Testis (tissue), 2 donors: ENCODE measurements at regions not wholly inside any gene's neighbourhood (a gene's known extent, or its start where the extent isn't known, plus 50 kb on each side); places are given as distances from the start of the nearest gene placed in this dataset.

Source experiments
- CTCF ChIP-seq, 3 experiments: fragments of 450-650 bp in 2 of 3; fragments of 200-600 bp in 1 of 3; sonication (generic) in 1 of 3; IDR thresholded peaks; one replicate each; pipeline ENCODE4 v1.5.1; 2016 to 2019; ENCODE audit warnings: antibody characterized with exemption in 3 of 3, mild to moderate bottlenecking in 2 of 3, moderate library complexity in 1 of 3
- POLR2A ChIP-seq: fragments of 450-650 bp; IDR thresholded peaks from one replicate; pipeline ENCODE4 v1.6.1; 2017; ENCODE audit warnings: antibody characterized with exemption, mild to moderate bottlenecking, moderate library complexity

DNA sequence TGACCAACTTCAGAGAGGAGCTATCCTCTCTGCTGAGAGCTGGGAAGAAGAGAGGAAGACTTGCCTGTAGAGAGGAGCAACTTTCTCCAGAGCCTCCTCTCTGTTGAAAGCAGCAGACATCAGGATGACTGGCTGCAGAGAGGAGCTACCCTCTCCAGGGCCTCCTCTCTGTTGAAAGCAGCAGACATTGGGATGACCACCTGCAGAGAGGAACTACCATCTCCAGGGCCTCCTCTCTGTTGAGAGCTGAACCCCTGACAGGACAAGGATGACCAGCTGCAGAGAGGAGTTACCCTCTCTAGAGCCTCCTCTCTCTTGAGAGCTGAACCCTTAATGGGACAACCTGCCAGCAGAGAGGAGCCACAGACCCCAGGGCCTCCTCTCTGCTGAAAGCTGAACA, 83.0 kb upstream of the GJB5 start:
- TF ChIP-seq CTCF (IDR thresholded peaks at IDR 0.05): no peak
- TF ChIP-seq POLR2A: no peak
